Tibial artery (tissue), 4 donors: ENCODE measurements at regions not wholly inside any gene's neighbourhood (a gene's known extent, or its start where the extent isn't known, plus 50 kb on each side); places are given as distances from the start of the nearest gene placed in this dataset.

ENCODE experiments used
- DNase-seq, 2 donors: peaks; one replicate each; pipeline ENCODE4 v3.0.0-alpha.2; 2019
- H3K27ac ChIP-seq, 2 donors: fragments of 200-600 bp; sonication (generic) in 1 of 2; 1 replicate in 1 of 2; 2 replicates in 1 of 2; pipeline ENCODE4 v1.5.1; 2018 to 2019; ENCODE audit warnings: mild to moderate bottlenecking in 1 of 2
- H3K27me3 ChIP-seq, 2 donors: fragments of 200-600 bp; sonication (generic) in 1 of 2; one replicate each; pipeline versions ENCODE4 v1.5.1 to v1.6.0; 2016 to 2019
- H3K36me3 ChIP-seq, 3 donors: fragments of 200-600 bp; sonication (generic) in 2 of 3; one replicate each; pipeline ENCODE4 v1.5.1; 2016 to 2019; ENCODE audit warnings: mild to moderate bottlenecking in 2 of 3
- H3K4me1 ChIP-seq, 4 donors: fragments of 200-600 bp; sonication (generic) in 2 of 4; 1 replicate in 3 of 4; 2 replicates in 1 of 4; pipeline ENCODE4 v1.5.1; 2016 to 2019
- H3K4me3 ChIP-seq, 2 donors: fragments of 200-600 bp; sonication (generic) in 1 of 2; 1 replicate in 1 of 2; 2 replicates in 1 of 2; pipeline ENCODE4 v1.5.1; 2018 to 2019; ENCODE audit warnings: mild to moderate bottlenecking in 2 of 2
- H3K9me3 ChIP-seq, 3 donors: fragments of 200-600 bp; sonication (generic) in 1 of 3; one replicate each; pipeline ENCODE4 v1.5.1; 2016 to 2019
- intact Hi-C: fragments of 100-400 bp; cut with DNase I; formaldehyde crosslinking; loops from one replicate; pipeline ENCODE4 v1.15.0; 2023; ENCODE audit warnings: low total_unique reads
- TF ChIP-seq, protein P1 (sequence below), 2 experiments: fragments of 200-600 bp in 1 of 2; fragments of 450-650 bp in 1 of 2; IDR thresholded peaks; one replicate each; pipeline ENCODE4 v1.5.1; 2017 to 2019; ENCODE audit warnings: antibody characterized with exemption in 2 of 2, mild to moderate bottlenecking in 1 of 2, moderate library complexity in 1 of 2

DNA sequence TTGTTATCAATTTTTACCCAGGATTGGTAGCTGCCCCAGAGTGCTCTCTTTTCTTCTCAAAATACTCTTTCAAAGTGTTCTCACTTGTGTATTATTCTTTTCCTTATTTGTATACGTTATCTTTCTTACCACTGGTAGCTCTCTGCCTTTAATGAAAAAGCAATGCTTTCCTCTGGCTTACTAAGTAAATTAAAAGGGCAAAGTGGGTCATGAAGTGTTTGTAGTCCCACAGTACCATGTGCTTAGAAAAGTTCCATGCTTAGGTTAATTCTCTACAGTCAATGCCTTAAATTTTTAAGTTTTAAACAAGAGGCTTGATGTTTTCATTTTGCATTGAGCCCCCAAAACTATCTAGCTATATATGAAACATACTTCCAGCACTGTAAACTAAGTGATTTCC, 300.2 kb downstream of the ASXL3 start:
- no peak overlapping the region for H3K27ac ChIP-seq
- intact Hi-C loops, result no loop called here
- H3K9me3 ChIP-seq, result no peaks in the 10 kb centered on the region
- H3K4me1 ChIP-seq, result no peaks in the 10 kb centered on the region
- no peaks in the 10 kb centered on the region for H3K27me3 ChIP-seq
- DNase-seq, result no peak
- TF ChIP-seq, protein P1, sequence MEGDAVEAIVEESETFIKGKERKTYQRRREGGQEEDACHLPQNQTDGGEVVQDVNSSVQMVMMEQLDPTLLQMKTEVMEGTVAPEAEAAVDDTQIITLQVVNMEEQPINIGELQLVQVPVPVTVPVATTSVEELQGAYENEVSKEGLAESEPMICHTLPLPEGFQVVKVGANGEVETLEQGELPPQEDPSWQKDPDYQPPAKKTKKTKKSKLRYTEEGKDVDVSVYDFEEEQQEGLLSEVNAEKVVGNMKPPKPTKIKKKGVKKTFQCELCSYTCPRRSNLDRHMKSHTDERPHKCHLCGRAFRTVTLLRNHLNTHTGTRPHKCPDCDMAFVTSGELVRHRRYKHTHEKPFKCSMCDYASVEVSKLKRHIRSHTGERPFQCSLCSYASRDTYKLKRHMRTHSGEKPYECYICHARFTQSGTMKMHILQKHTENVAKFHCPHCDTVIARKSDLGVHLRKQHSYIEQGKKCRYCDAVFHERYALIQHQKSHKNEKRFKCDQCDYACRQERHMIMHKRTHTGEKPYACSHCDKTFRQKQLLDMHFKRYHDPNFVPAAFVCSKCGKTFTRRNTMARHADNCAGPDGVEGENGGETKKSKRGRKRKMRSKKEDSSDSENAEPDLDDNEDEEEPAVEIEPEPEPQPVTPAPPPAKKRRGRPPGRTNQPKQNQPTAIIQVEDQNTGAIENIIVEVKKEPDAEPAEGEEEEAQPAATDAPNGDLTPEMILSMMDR (IDR thresholded peaks at IDR 0.05), result no peak
- no peaks in the 10 kb centered on the region for H3K36me3 ChIP-seq
- no peak overlapping the region for H3K4me3 ChIP-seq

DNA sequence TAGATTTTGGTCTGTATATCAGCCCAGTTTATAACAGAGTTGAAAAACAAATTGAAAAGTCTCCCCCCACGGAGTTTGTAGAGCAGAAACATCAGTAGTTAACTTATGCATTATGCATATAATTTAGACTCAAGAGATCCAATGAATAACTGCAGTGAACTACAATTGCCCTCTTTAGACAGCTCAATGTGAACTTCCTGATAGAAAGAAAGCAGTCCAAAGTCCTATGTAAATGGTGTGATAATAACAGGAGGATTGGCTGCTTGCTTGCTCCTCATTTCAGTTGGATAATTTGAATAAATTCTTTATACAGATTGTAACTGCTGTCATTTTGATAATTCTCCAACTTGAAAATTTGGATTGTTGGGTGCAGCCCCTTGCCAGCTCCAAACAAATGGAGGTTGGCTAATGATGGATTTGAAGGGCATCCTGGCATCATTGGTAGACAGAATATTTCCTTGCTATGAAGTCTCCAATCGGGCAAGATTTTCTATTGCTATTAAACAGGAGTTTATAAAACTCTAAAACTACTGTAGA, 297.1 kb downstream of the ASXL3 start:
- H3K27me3 ChIP-seq, result no peaks in the 10 kb centered on the region

DNA sequence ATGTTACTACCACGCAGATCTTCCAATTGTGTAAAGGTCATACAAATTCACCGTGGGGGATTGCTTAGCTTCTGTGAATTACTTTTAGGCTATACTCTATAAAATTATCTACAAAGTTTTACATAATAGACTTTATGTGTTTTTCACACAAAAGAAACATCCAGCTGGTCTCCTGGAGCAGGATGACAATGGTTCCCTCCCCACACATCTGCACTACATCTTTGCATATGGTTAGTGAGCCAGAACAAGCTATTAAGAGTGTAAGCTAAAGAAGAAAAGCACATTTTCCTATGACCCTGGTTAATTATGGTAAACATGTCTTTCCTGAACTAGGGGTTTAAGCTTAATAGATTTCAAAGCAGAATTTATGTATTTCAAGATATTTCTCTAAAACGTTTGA, 295.1 kb downstream of the ASXL3 start:
- Histone ChIP-seq H3K27ac (no peak overlapping the region), H3K27me3 (no peaks in the 10 kb centered on the region), H3K36me3 (no peaks in the 10 kb centered on the region), H3K9me3 (no peaks in the 10 kb centered on the region), H3K4me1 (no peaks in the 10 kb centered on the region), H3K4me3 (no peak overlapping the region)
- intact Hi-C loops, result no loop called here
- TF ChIP-seq, protein P1 (IDR thresholded peaks at IDR 0.05), result no peak
- DNase-seq, result no peak

More for the DNA sequence above, 297.1 kb downstream of the ASXL3 start:
- intact Hi-C loops, result no loop called here
- no peaks in the 10 kb centered on the region for H3K4me1 ChIP-seq
- no peak for DNase-seq
- H3K4me3 ChIP-seq, result no peak overlapping the region
- H3K27ac ChIP-seq, result no peak overlapping the region
- no peaks in the 10 kb centered on the region for H3K36me3 ChIP-seq
- TF ChIP-seq, protein P1 (IDR thresholded peaks at IDR 0.05), result no peak
- H3K9me3 ChIP-seq, result no peaks in the 10 kb centered on the region

DNA sequence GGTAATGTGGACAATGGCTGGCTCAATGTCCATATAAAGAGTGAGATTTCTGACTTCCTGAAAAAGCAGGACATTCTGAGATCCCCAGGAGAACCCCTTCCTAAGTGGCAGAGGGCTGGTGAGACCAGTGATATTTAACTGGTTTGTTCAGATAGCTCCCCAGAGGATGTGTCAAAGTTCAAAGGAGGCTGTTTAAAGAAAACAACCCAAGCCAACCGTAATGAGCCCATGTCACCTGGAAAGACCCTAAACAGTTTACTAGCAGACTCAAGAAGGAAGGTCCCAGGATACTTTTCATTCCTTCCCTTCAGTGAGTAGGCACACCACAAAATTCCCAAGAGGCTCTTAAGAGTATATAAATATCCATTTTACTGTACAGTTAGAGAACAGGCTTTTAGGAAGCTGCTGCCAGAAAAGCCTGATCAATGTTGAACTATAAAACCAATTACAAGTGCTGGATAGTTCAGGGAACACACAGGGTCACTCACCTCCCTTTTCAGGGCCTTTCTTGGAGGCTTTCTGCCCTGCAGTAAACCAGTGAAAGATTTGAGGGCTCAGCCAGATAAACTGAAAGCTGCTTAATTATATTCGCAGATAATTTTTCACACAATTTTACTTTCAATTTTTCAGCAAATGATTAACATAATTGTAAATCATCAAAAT, 293.5 kb downstream of the ASXL3 start:
- Histone ChIP-seq H3K36me3 (no peaks in the 10 kb centered on the region), H3K27ac (no peak overlapping the region), H3K4me3 (no peak overlapping the region), H3K4me1 (no peaks in the 10 kb centered on the region), H3K27me3 (no peaks in the 10 kb centered on the region), H3K9me3 (no peaks in the 10 kb centered on the region)
- TF ChIP-seq, protein P1 (IDR thresholded peaks at IDR 0.05), result no peak
- intact Hi-C loops, result no loop called here
- DNase-seq, result no peak

DNA sequence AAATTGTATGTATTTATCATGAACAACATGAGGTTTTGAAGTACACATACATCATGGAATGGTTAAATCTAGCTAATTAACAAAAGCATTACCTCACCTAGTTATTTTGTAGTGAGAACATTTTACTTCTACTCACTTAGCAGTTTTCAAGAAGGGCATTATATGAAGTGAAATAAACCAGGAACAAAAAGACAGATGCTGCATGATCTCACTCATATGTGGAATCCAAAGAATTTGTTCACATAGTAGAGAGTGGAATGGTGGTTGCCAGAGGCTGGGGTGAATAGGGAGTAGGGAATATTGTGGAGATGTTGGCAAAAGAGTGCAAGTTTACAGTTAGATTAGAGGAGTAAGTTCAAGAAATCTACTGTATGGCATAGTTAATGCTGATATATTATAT, 292.0 kb downstream of the ASXL3 start:
- no peak for DNase-seq
- TF ChIP-seq, protein P1 (IDR thresholded peaks at IDR 0.05), result no peak
- Histone ChIP-seq H3K4me1 (no peaks in the 10 kb centered on the region), H3K36me3 (no peaks in the 10 kb centered on the region), H3K27ac (no peak overlapping the region), H3K27me3 (no peaks in the 10 kb centered on the region), H3K9me3 (no peaks in the 10 kb centered on the region), H3K4me3 (no peak overlapping the region)
- intact Hi-C loops, result no loop called here
